ENCODE measurements at regions not wholly inside any gene's neighbourhood (a gene's known extent, or its start where the extent isn't known, plus 50 kb on each side); places are given as distances from the start of the nearest gene placed in this dataset.

DNA sequence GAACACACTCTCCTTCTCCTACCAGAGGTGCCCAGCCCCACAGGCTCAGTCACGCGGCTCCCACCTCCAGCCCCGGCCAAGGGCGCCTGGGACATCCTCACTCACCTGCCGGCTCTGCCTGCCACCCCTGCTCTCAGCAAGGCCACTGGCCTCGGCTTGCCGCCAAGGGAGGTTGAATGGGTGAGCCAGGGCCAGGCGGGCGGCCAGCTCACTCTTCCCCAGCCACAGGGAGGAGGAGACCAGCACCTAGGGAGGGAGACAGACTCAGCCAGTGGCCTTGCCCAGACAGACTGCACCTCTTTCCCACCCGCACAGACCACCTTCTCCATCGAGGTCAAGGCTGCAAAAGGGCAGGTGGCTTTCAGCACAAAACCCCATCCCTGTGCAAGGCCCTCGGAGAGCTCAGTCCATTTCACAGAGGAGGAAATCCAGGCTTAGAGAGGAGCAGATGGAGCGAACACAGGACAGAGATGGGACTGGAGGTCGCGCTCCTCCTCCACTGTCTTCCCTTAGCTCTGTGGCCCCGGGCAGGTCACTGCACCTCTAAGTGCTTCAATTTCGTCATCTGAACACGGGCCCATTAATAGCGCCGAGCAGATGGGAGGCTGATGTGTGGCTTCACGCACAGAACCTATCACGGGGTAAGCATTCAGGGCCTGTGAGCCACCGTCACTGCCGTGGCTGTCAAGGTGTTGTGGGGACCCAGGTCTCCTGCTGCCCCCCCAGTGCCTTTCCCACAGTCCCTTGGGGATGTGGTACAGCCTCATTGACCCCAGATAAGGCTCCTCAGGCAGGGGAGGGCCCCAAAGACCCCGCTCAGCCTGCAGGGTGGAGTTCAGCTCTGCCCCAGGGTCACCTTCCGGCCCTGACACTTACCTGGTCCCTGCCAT lies 56.1 kb downstream of the RMI2 start:
- TF ChIP-seq, protein P1, sequence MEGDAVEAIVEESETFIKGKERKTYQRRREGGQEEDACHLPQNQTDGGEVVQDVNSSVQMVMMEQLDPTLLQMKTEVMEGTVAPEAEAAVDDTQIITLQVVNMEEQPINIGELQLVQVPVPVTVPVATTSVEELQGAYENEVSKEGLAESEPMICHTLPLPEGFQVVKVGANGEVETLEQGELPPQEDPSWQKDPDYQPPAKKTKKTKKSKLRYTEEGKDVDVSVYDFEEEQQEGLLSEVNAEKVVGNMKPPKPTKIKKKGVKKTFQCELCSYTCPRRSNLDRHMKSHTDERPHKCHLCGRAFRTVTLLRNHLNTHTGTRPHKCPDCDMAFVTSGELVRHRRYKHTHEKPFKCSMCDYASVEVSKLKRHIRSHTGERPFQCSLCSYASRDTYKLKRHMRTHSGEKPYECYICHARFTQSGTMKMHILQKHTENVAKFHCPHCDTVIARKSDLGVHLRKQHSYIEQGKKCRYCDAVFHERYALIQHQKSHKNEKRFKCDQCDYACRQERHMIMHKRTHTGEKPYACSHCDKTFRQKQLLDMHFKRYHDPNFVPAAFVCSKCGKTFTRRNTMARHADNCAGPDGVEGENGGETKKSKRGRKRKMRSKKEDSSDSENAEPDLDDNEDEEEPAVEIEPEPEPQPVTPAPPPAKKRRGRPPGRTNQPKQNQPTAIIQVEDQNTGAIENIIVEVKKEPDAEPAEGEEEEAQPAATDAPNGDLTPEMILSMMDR (IDR thresholded peaks at IDR 0.05; ENCODE audit: borderline replicate concordance, insufficient read depth, low read depth, low read length) = no peak
- no peak overlapping the region for H3K4me3 ChIP-seq (ENCODE audit: low read depth, low read length)

DNA sequence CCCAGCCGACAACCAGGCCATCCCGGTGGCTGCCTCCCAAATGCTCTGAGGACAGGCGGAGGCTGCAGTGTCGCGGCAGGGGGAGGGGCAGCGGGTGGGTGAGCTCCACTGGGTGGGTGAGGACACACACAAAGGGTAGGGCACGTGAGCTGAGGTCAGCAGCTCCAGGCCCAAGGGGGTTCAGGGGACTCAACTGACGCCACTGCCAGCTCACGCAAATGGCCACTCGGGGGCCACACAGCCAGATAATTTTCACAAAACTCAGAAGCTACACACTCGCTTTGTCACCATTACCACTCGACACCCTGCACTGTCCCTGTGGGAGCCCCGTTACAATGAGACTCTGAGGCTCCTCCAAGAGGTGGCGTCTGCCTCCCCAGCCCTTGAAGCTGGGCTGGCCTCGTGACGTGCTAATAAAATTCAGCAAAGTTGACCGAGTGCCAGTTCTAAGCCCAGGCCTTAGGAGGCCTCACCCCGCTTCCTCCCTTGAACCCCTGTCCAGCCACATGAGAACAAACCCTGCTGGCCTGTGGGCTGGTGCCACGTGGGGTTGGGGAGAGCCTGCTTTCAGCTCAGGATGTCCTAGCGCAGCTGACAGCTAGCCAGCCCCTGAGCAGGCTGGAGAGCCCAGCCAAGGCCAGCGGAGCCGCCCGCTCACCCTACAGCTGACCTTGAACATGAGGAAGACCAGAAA lies 56.9 kb downstream of the RMI2 start:
- TF ChIP-seq, protein P1 (IDR thresholded peaks at IDR 0.05; ENCODE audit: borderline replicate concordance, insufficient read depth, low read depth, low read length) = no peak
- no peak overlapping the region for H3K4me3 ChIP-seq (ENCODE audit: low read depth, low read length)

DNA sequence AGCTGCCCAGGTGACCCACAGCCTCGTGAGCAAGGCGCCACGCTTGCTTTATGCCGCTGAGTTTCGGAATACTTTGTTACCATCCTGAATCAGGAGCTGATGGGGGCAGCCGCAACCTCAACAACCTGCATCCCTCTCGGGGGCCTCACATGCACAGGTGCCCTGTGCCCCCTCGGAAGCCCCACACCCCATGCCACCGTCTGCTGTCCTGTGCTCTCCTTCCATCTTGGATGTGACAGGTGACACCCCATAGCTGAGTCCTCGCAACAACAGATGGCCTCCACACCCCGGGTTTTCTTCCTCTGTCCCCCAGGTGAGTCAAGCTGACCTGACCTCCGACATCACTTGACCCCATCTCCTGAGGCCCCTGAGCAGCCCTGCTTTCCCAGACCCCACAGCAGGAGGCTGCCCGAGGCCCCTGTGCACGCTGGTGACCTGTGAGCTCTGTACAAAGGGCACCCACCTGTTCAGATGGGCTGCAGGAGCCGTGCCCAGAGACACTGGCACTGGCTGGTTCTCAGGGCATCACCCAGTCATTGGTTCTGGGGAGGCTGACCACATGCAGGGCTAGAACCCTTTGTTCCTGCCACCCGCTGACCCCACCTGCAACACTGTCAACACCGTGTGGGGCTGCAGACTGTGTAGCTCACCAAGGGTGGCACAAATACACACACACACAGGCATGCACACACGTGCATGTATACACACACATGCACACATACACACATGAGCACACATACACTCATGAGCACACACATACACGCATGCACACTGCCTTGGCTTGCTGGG lies 57.7 kb downstream of the RMI2 start:
- H3K4me3 ChIP-seq (ENCODE audit: low read depth, low read length) = no peak overlapping the region
- TF ChIP-seq, protein P1 (IDR thresholded peaks at IDR 0.05; ENCODE audit: borderline replicate concordance, insufficient read depth, low read depth, low read length) = no peak

DNA sequence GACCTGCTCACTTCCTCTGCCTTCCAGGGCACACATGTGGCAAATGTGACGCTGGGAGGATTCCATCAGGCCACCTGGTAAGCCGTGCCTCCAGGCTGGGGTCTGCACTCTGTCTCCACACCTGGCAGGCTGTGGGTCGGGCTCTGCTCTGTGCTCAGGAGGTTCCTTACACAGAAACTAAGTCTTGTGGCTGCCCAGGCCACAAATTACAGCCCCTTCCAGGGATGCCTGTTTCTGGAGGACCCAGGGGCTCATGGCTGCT lies 58.2 kb downstream of the RMI2 start:
- TF ChIP-seq, protein P1 (IDR thresholded peaks at IDR 0.05; ENCODE audit: borderline replicate concordance, insufficient read depth, low read depth, low read length) = no peak
- no peak overlapping the region for H3K4me3 ChIP-seq (ENCODE audit: low read depth, low read length)

DNA sequence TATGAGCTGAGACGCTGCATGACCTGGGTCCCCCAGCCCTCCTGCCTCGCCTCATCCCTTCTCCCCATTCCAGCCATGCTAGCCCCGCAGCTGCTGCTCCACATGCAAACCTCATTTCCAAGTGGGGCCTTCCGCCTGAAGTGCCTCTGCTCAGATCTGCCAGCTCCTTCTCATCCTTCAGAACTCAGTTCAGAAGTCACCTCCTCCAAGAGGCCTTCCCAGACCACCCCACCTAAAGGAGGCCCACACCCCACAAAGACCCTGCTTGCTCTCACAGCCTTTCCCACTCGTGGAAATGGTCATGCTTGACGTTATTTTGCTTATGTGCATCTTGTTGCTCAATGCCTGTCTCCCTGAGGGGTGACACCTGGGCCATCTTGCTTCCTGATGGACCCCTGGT lies 58.7 kb downstream of the RMI2 start:
- no peak overlapping the region for H3K4me3 ChIP-seq (ENCODE audit: low read depth, low read length)
- TF ChIP-seq, protein P1 (IDR thresholded peaks at IDR 0.05; ENCODE audit: borderline replicate concordance, insufficient read depth, low read depth, low read length) = no peak

- no peak overlapping the region for H3K4me3 ChIP-seq (ENCODE audit: low read depth, low read length)
- TF ChIP-seq, protein P1 (IDR thresholded peaks at IDR 0.05; ENCODE audit: borderline replicate concordance, insufficient read depth, low read depth, low read length) = no peak
Observed at GRCh38 chr16:11404603-11405002, 59.3 kb downstream of the RMI2 start.

All from GM12875 (cell line).